HEK293 (cell line): ENCODE measurements at regions not wholly inside any gene's neighbourhood (a gene's known extent, or its start where the extent isn't known, plus 50 kb on each side); places are given as distances from the start of the nearest gene placed in this dataset.

Experiments used
- IKZF3 ChIP-seq: fragments of 450-650 bp; IDR thresholded peaks from 2 replicates; pipeline ENCODE4 v1.5.0; 2018; ENCODE audit warnings: missing biosample characterization, mild to moderate bottlenecking, missing genetic modification characterization, moderate library complexity
- ZNF202 ChIP-seq: fragments of 450-650 bp; formaldehyde crosslinking; IDR thresholded peaks from 2 replicates; pipeline ENCODE4 v1.5.1; 2016; ENCODE audit warnings: missing biosample characterization, missing genetic modification characterization, borderline replicate concordance

GRCh38 chr7:94810496-94810895, 96.9 kb upstream of the PPP1R9A start:
- no peak for TF ChIP-seq ZNF202 (tag by site-specific recombination)
- TF ChIP-seq IKZF3 (tag by site-specific recombination), result no peak
